ENCODE measurements at regions not wholly inside any gene's neighbourhood (a gene's known extent, or its start where the extent isn't known, plus 50 kb on each side); places are given as distances from the start of the nearest gene placed in this dataset.

- no peak overlapping the region for H3K4me3 ChIP-seq
- DNase-seq (ENCODE audit: low spot score), result no peak
- no peak for TF ChIP-seq CTCF (IDR thresholded peaks at IDR 0.05)
- no peak overlapping the region for H3K27ac ChIP-seq
Measured at GRCh38 chr11:133740963-133741362, 104.3 kb downstream of the SPATA19 start.

GRCh38 chr11:133739481-133739880 lies 105.8 kb downstream of the SPATA19 start:
- no peak overlapping the region for H3K4me3 ChIP-seq
- no peak overlapping the region for H3K27ac ChIP-seq
- TF ChIP-seq CTCF (IDR thresholded peaks at IDR 0.05), result no peak
- no peak for DNase-seq (ENCODE audit: low spot score)

GRCh38 chr11:133738624-133739023 lies 106.7 kb downstream of the SPATA19 start:
- Histone ChIP-seq H3K27ac (no peak overlapping the region), H3K4me3 (no peak overlapping the region)
- TF ChIP-seq CTCF (IDR thresholded peaks at IDR 0.05), result no peak
- DNase-seq (ENCODE audit: low spot score), result no peak

- no peak for DNase-seq (ENCODE audit: low spot score)
- TF ChIP-seq CTCF (IDR thresholded peaks at IDR 0.05), result no peak
- H3K27ac ChIP-seq, result no peak overlapping the region
- no peak overlapping the region for H3K4me3 ChIP-seq
Measured at GRCh38 chr11:133733631-133734030, 111.7 kb downstream of the SPATA19 start.

GRCh38 chr11:133732109-133732674 lies 113.1 kb downstream of the SPATA19 start:
- Histone ChIP-seq H3K27ac (no peak overlapping the region), H3K4me3 (no peak overlapping the region)
- DNase-seq (ENCODE audit: low spot score), result no peak
- TF ChIP-seq CTCF (IDR thresholded peaks at IDR 0.05), result no peak

- peak; percentile 52 for DNase-seq (ENCODE audit: low spot score)
- H3K27ac ChIP-seq, result no peak overlapping the region
- TF ChIP-seq CTCF (IDR thresholded peaks at IDR 0.05), result no peak
- H3K4me3 ChIP-seq, result no peak overlapping the region
Measured at GRCh38 chr11:133727774-133728173, 117.5 kb downstream of the SPATA19 start.

- H3K4me3 ChIP-seq, result no peak overlapping the region
Measured at GRCh38 chr11:133726542-133726941, 118.8 kb downstream of the SPATA19 start.

More at GRCh38 chr11:133726542-133726941, 118.8 kb downstream of the SPATA19 start:
- no peak for DNase-seq (ENCODE audit: low spot score)
- H3K27ac ChIP-seq, result no peak overlapping the region
- no peak for TF ChIP-seq CTCF (IDR thresholded peaks at IDR 0.05)

Measured in coronary artery (tissue), 2 donors.